ENCODE measurements at regions not wholly inside any gene's neighbourhood (a gene's known extent, or its start where the extent isn't known, plus 50 kb on each side); places are given as distances from the start of the nearest gene placed in this dataset.

GRCh38 chr2:239651859-239652258 lies 251.0 kb upstream of the HDAC4 start:
- no peak for DNase-seq (ENCODE audit: extremely low read depth, insufficient read length)
- Histone ChIP-seq H3K27me3 (replicated peaks; ENCODE audit: control insufficient read depth, insufficient read depth, low read length) (no peaks in the 10 kb centered on the region), H3K36me3 (ENCODE audit: control insufficient read depth, insufficient read depth, low read length) (no peaks in the 10 kb centered on the region), H3K4me3 (replicated peaks; ENCODE audit: low read depth, low read length) (no peak overlapping the region)
- TF ChIP-seq CTCF (IDR thresholded peaks at IDR 0.05; ENCODE audit: insufficient read depth, low read length, poor library complexity, severe bottlenecking), result no peak

GRCh38 chr2:239650674-239651073 lies 249.9 kb upstream of the HDAC4 start:
- TF ChIP-seq CTCF (IDR thresholded peaks at IDR 0.05; ENCODE audit: insufficient read depth, low read length, poor library complexity, severe bottlenecking), result no peak
- DNase-seq (ENCODE audit: extremely low read depth, insufficient read length), result no peak
- Histone ChIP-seq H3K4me3 (replicated peaks; ENCODE audit: low read depth, low read length) (no peak overlapping the region), H3K27me3 (replicated peaks; ENCODE audit: control insufficient read depth, insufficient read depth, low read length) (no peaks in the 10 kb centered on the region), H3K36me3 (ENCODE audit: control insufficient read depth, insufficient read depth, low read length) (no peaks in the 10 kb centered on the region)

- no peaks in the 10 kb centered on the region for H3K36me3 ChIP-seq (ENCODE audit: control insufficient read depth, insufficient read depth, low read length)
- H3K27me3 ChIP-seq (replicated peaks; ENCODE audit: control insufficient read depth, insufficient read depth, low read length), result no peaks in the 10 kb centered on the region
- no peak for TF ChIP-seq CTCF (IDR thresholded peaks at IDR 0.05; ENCODE audit: insufficient read depth, low read length, poor library complexity, severe bottlenecking)
- no peak for DNase-seq (ENCODE audit: extremely low read depth, insufficient read length)
- H3K4me3 ChIP-seq (replicated peaks; ENCODE audit: low read depth, low read length), result no peak overlapping the region
Observed at GRCh38 chr2:239649309-239649708, 248.5 kb upstream of the HDAC4 start.

GRCh38 chr2:239648607-239649006 lies 247.8 kb upstream of the HDAC4 start:
- no peak overlapping the region for H3K4me3 ChIP-seq (replicated peaks; ENCODE audit: low read depth, low read length)
- no peak for DNase-seq (ENCODE audit: extremely low read depth, insufficient read length)
- H3K27me3 ChIP-seq (replicated peaks; ENCODE audit: control insufficient read depth, insufficient read depth, low read length), result no peaks in the 10 kb centered on the region
- H3K36me3 ChIP-seq (ENCODE audit: control insufficient read depth, insufficient read depth, low read length), result no peaks in the 10 kb centered on the region
- no peak for TF ChIP-seq CTCF (IDR thresholded peaks at IDR 0.05; ENCODE audit: insufficient read depth, low read length, poor library complexity, severe bottlenecking)

- Histone ChIP-seq H3K36me3 (ENCODE audit: control insufficient read depth, insufficient read depth, low read length) (no peaks in the 10 kb centered on the region), H3K4me3 (replicated peaks; ENCODE audit: low read depth, low read length) (no peak overlapping the region), H3K27me3 (replicated peaks; ENCODE audit: control insufficient read depth, insufficient read depth, low read length) (no peaks in the 10 kb centered on the region; the same call in 1 of the 2 replicates)
- TF ChIP-seq CTCF (IDR thresholded peaks at IDR 0.05; ENCODE audit: insufficient read depth, low read length, poor library complexity, severe bottlenecking), result no peak
- DNase-seq (ENCODE audit: extremely low read depth, insufficient read length), result no peak
Observed at GRCh38 chr2:239647052-239647819, 246.4 kb upstream of the HDAC4 start.

Data from GM06990 (cell line).